Endothelial cell of umbilical vein (primary cell): ENCODE measurements at regions not wholly inside any gene's neighbourhood (a gene's known extent, or its start where the extent isn't known, plus 50 kb on each side); places are given as distances from the start of the nearest gene placed in this dataset.

ENCODE experiments used
- BruUV-seq: library from RNA; stranded (reverse); fragments of 400-500 nt; replicated peaks from 2 replicates; lab custom pipeline; 2021; lab: Mats Ljungman, UMichigan
- CTCF ChIA-PET: fragments of 300-600, 350-600 bp; sonication (Branson Sonifier 250); formaldehyde crosslinking; loops from one replicate; lab custom pipeline; 2021; ENCODE audit warnings: antibody characterized with exemption, inconsistent platforms; lab: Charles Lee
- POLR2A ChIA-PET: fragments of 300-600, 350-600 bp; sonication (Branson Sonifier 250); formaldehyde crosslinking; loops from one replicate; lab custom pipeline; 2021; ENCODE audit warnings: antibody characterized with exemption, inconsistent platforms; lab: Charles Lee
- DNase-seq: peaks from one replicate; pipeline ENCODE4 v3.0.0-alpha.2; 2011; ENCODE audit warnings: low read depth, low spot score
- FAIRE-seq: peaks from 2 replicates; lab custom pipeline; 2011; peaks lifted over from hg19 to GRCh38; lab: Jason Lieb, UNC
- H2AFZ ChIP-seq: 2 replicates; pipeline ENCODE4 v1.6.0; 2012; ENCODE audit warnings: low read depth, low read length, control low read depth, inconsistent platforms
- H3K27ac ChIP-seq: 2 replicates; pipeline ENCODE4 v1.5.1; 2011; ENCODE audit warnings: low read depth, mild to moderate bottlenecking, control low read depth, low read length, moderate library complexity; ENCODE audit not compliant: insufficient read depth
- H3K27me3 ChIP-seq, 2 experiments: 2 replicates each; pipeline versions ENCODE4 v1.6.0 to v1.6.1; 2011; ENCODE audit warnings: low read length in 2 of 2, mixed read lengths in 1 of 2; ENCODE audit not compliant: control insufficient read depth in 2 of 2, insufficient read depth in 2 of 2
- H3K36me3 ChIP-seq, 2 experiments: 2 replicates in 1 of 2; 3 replicates in 1 of 2; pipeline ENCODE4 v1.5.1; 2011; ENCODE audit warnings: low read length in 2 of 2, mild to moderate bottlenecking in 1 of 2, moderate library complexity in 1 of 2; ENCODE audit not compliant: control insufficient read depth in 2 of 2, insufficient read depth in 2 of 2; ENCODE audit errors: extremely low read depth in 1 of 2
- H3K4me1 ChIP-seq: 3 replicates; pipeline ENCODE4 v1.5.1; 2011; ENCODE audit warnings: mild to moderate bottlenecking, low read length; ENCODE audit not compliant: control insufficient read depth, insufficient read depth; ENCODE audit errors: extremely low read depth
- H3K4me2 ChIP-seq: 2 replicates; pipeline ENCODE4 v1.6.1; 2011; ENCODE audit warnings: low read length, control low read depth, mixed read lengths; ENCODE audit not compliant: insufficient read depth
- H3K4me3 ChIP-seq, 3 experiments: fragments of 200-600 bp in 1 of 3; sonication (generic), shearing (Covaris generic) in 1 of 3; replicated peaks in 1 of 3; 2 replicates each; pipeline ENCODE4 v1.5.1; 2011 to 2016; ENCODE audit warnings: control low read depth in 3 of 3, low read length in 3 of 3, mild to moderate bottlenecking in 2 of 3, inconsistent platforms in 1 of 3, low read depth in 1 of 3, moderate library complexity in 1 of 3; ENCODE audit not compliant: insufficient read depth in 1 of 3
- H3K79me2 ChIP-seq: 2 replicates; pipeline ENCODE4 v1.6.0; 2012; ENCODE audit warnings: low read length, inconsistent platforms; ENCODE audit not compliant: control insufficient read depth, insufficient read depth
- H3K9ac ChIP-seq: replicated peaks from 2 replicates; pipeline ENCODE3; 2011; ENCODE audit warnings: low read length, control low read depth; ENCODE audit not compliant: insufficient read depth; ENCODE audit errors: extremely low read depth
- H3K9me1 ChIP-seq: replicated peaks from 3 replicates; pipeline ENCODE4 v1.6.0; 2011; ENCODE audit warnings: mild to moderate bottlenecking, low read length; ENCODE audit not compliant: control insufficient read depth, insufficient read depth; ENCODE audit errors: extremely low read depth
- H3K9me3 ChIP-seq: replicated peaks from 2 replicates; pipeline ENCODE4 v1.5.1; 2012; ENCODE audit warnings: low read length, inconsistent platforms; ENCODE audit not compliant: control insufficient read depth, insufficient read depth
- H4K20me1 ChIP-seq: replicated peaks from 2 replicates; pipeline ENCODE3; 2011; ENCODE audit warnings: mild to moderate bottlenecking, low read length; ENCODE audit not compliant: control insufficient read depth, insufficient read depth; ENCODE audit errors: extremely low read depth
- CTCF ChIP-seq, 2 donors: IDR thresholded peaks; 1 replicate in 1 of 2; 2 replicates in 1 of 2; pipeline ENCODE4 v1.5.1; 2011; ENCODE audit warnings: low read length in 2 of 2, mild to moderate bottlenecking in 2 of 2, moderate library complexity in 2 of 2, control low read depth in 1 of 2, inconsistent platforms in 1 of 2, low read depth in 1 of 2; ENCODE audit not compliant: insufficient read depth in 1 of 2; ENCODE audit errors: extremely low read depth in 1 of 2
- EZH2 ChIP-seq: IDR thresholded peaks from 2 replicates; pipeline ENCODE4 v1.6.1; 2012; ENCODE audit warnings: borderline replicate concordance, low read depth, mild to moderate bottlenecking, moderate library complexity, low read length, inconsistent platforms; ENCODE audit not compliant: severe bottlenecking
- FOS ChIP-seq: IDR thresholded peaks from 2 replicates; pipeline ENCODE4 v1.6.1; 2011; ENCODE audit warnings: mild to moderate bottlenecking, low read length, moderate library complexity, borderline replicate concordance; ENCODE audit not compliant: insufficient read depth
- GATA2 ChIP-seq: IDR thresholded peaks from 2 replicates; pipeline ENCODE4 v1.7.0; 2011; ENCODE audit warnings: low read depth, mild to moderate bottlenecking, moderate library complexity, mixed read lengths, low read length; ENCODE audit not compliant: insufficient read length, insufficient read depth
- JUN ChIP-seq: IDR thresholded peaks from 2 replicates; pipeline ENCODE4 v1.6.1; 2011; ENCODE audit warnings: borderline replicate concordance, low read depth; ENCODE audit not compliant: insufficient read length, insufficient read depth
- MAX ChIP-seq: IDR thresholded peaks from 2 replicates; pipeline ENCODE4 v1.6.1; 2011; ENCODE audit not compliant: insufficient read depth, insufficient read length
- MYC ChIP-seq: IDR thresholded peaks from one replicate; pipeline ENCODE4 v1.6.1; 2011; ENCODE audit warnings: mild to moderate bottlenecking, low read depth, low read length
- POLR2A ChIP-seq: IDR thresholded peaks from 2 replicates; pipeline ENCODE4 v1.6.1; 2012; ENCODE audit warnings: low read depth, mild to moderate bottlenecking, control low read depth, low read length
- POLR2AphosphoS5 ChIP-seq: IDR thresholded peaks from 2 replicates; pipeline ENCODE4 v1.6.1; 2012; ENCODE audit warnings: low read depth, mild to moderate bottlenecking, control low read depth, low read length, moderate library complexity; ENCODE audit not compliant: insufficient read depth
- dilution Hi-C: fragments of 300-500 bp; cut with MboI; formaldehyde crosslinking; loops from one replicate; pipeline ENCODE4 v1.15.0; 2019; ENCODE audit warnings: low sequenced_read_pairs; ENCODE audit not compliant: extremely low pct_ligation_motif_present
- intact Hi-C: fragments of 100-400 bp; cut with micrococcal nuclease; formaldehyde crosslinking; loops from one replicate; pipeline ENCODE4 v1.10.0; 2022

- Histone ChIP-seq H3K4me3 (no peak overlapping the region), H3K36me3 (no peaks in the 10 kb centered on the region), H3K27ac (no peak overlapping the region), H3K9me3 (no peaks in the 10 kb centered on the region), H4K20me1 (no peaks in the 10 kb centered on the region), H3K9ac (no peak overlapping the region), H2AFZ (no peak overlapping the region), H3K79me2 (no peaks in the 10 kb centered on the region), H3K9me1 (no peaks in the 10 kb centered on the region), H3K27me3 (no peaks in the 10 kb centered on the region), H3K4me1 (no peaks in the 10 kb centered on the region), H3K4me2 (no peak overlapping the region)
- BruUV-seq = no TSS peak
- TF ChIP-seq POLR2A (no peak), FOS (no peak), POLR2AphosphoS5 (no peak), CTCF (IDR thresholded peaks at IDR 0.05; ENCODE audit: extremely low read depth in 1 of 2, insufficient read depth in 1 of 2, low read depth in 1 of 2, low read length in 2 of 2) (no peak), MYC (no peak), JUN (no peak), GATA2 (no peak), EZH2 (no peak), MAX (no peak)
- dilution Hi-C loops = no loop called here
- DNase-seq (no peak), FAIRE-seq (no peak)
- CTCF ChIA-PET = no interaction called here
- POLR2A ChIA-PET = no interaction called here
- intact Hi-C loops = no loop called here
These were observed 249.3 kb upstream of the PFKP start for GRCh38 chr10:2817940-2818636.
